Activated B cell treated with CpG ODN at 0.5 μM for 24 hours (primary cell): ENCODE measurements at regions not wholly inside any gene's neighbourhood (a gene's known extent, or its start where the extent isn't known, plus 50 kb on each side); places are given as distances from the start of the nearest gene placed in this dataset.
A peak's percentile ranks its signal among the peaks of the same experiment; 100 is the strongest.

ENCODE experiments used
- ATAC-seq: fragments of 200-7000 bp; cut with Tn5 transposase; one replicate; pipeline ENCODE4 v1.10.0; 2021; ENCODE audit warnings: low read depth, mild to moderate bottlenecking, moderate library complexity
- CTCF ChIA-PET: fragments of 350-600 bp; sonication (Branson Sonifier 250); formaldehyde crosslinking; loops from one replicate; lab custom pipeline; 2021; ENCODE audit warnings: antibody characterized with exemption; lab: Charles Lee
- POLR2A ChIA-PET: fragments of 350-600 bp; sonication (Branson Sonifier 250); formaldehyde crosslinking; loops from one replicate; lab custom pipeline; 2021; ENCODE audit warnings: antibody characterized with exemption; lab: Charles Lee
- DNase-seq: peaks from one replicate; pipeline ENCODE4 v3.0.0; 2022
- H3K27ac Mint-ChIP-seq: one replicate; pipeline ENCODE4 v1.8.0; 2020; ENCODE audit warnings: mixed read lengths
- H3K27me3 Mint-ChIP-seq: one replicate; pipeline ENCODE4 v1.8.0; 2021; ENCODE audit warnings: mixed read lengths
- H3K36me3 Mint-ChIP-seq: one replicate; pipeline ENCODE4 v1.8.0; 2021; ENCODE audit warnings: low read depth, mixed read lengths
- H3K4me1 Mint-ChIP-seq: one replicate; pipeline ENCODE4 v1.8.0; 2021; ENCODE audit warnings: mixed read lengths
- H3K4me3 Mint-ChIP-seq: one replicate; pipeline ENCODE4 v1.8.0; 2020; ENCODE audit warnings: mild to moderate bottlenecking, mixed read lengths
- H3K9me3 Mint-ChIP-seq: one replicate; pipeline ENCODE4 v1.8.0; 2020; ENCODE audit warnings: mixed read lengths
- CTCF ChIP-seq: fragments of 200-600 bp; IDR thresholded peaks from one replicate; pipeline ENCODE4 v1.8.0; 2022; ENCODE audit warnings: antibody characterized with exemption, mild to moderate bottlenecking
- intact Hi-C: fragments of 100-400 bp; cut with micrococcal nuclease; formaldehyde crosslinking; loops from one replicate; pipeline ENCODE4 v1.15.1; 2024

GRCh38 chrY:12537226-12537854, 163.7 kb upstream of the USP9Y start:
- H3K27ac Mint-ChIP-seq: no peak overlapping the region
- peaks cover 3% of the 10 kb centered on the region for H3K27me3 Mint-ChIP-seq
- DNase-seq: no peak
- no peak for TF ChIP-seq CTCF
- POLR2A ChIA-PET: no interaction called here
- no peaks in the 10 kb centered on the region for H3K9me3 Mint-ChIP-seq
- H3K4me3 Mint-ChIP-seq: peak overlapping the region; percentile 73
- ATAC-seq: no peak
- no peaks in the 10 kb centered on the region for H3K36me3 Mint-ChIP-seq
- CTCF ChIA-PET: no interaction called here
- peaks cover 5% of the 10 kb centered on the region for H3K4me1 Mint-ChIP-seq
- intact Hi-C loops: no loop called here

- CTCF ChIA-PET: no interaction called here
Observed at GRCh38 chrY:12546746-12547420, 154.1 kb upstream of the USP9Y start.

GRCh38 chrY:12552471-12553283, 148.4 kb upstream of the USP9Y start:
- Mint-ChIP-seq H3K9me3 (no peaks in the 10 kb centered on the region), H3K4me1 (no peaks in the 10 kb centered on the region), H3K4me3 (no peak overlapping the region), H3K27ac (no peak overlapping the region), H3K36me3 (no peaks in the 10 kb centered on the region), H3K27me3 (no peaks in the 10 kb centered on the region)
- no peak for TF ChIP-seq CTCF
- POLR2A ChIA-PET: no interaction called here
- ATAC-seq (no peak), DNase-seq (no peak)
- CTCF ChIA-PET: no interaction called here
- intact Hi-C loops: no loop called here

More at GRCh38 chrY:12546746-12547420, 154.1 kb upstream of the USP9Y start:
- POLR2A ChIA-PET: no interaction called here
- Mint-ChIP-seq H3K36me3 (no peaks in the 10 kb centered on the region), H3K4me3 (no peak overlapping the region), H3K27ac (no peak overlapping the region), H3K27me3 (no peaks in the 10 kb centered on the region), H3K9me3 (no peaks in the 10 kb centered on the region), H3K4me1 (peaks cover 3% of the 10 kb centered on the region)
- no peak for DNase-seq
- ATAC-seq: no peak
- no peak for TF ChIP-seq CTCF
- intact Hi-C loops: no loop called here

- no peaks in the 10 kb centered on the region for H3K36me3 Mint-ChIP-seq
- H3K4me1 Mint-ChIP-seq: no peaks in the 10 kb centered on the region
- no peak overlapping the region for H3K27ac Mint-ChIP-seq
- no peak for ATAC-seq
- no peak for TF ChIP-seq CTCF
- intact Hi-C loops: no loop called here
- no peak for DNase-seq
- H3K4me3 Mint-ChIP-seq: no peak overlapping the region
- ChIA-PET CTCF (no interaction called here), POLR2A (no interaction called here)
- H3K27me3 Mint-ChIP-seq: no peaks in the 10 kb centered on the region
- H3K9me3 Mint-ChIP-seq: no peaks in the 10 kb centered on the region
Observed at GRCh38 chrY:12553909-12554308, 147.1 kb upstream of the USP9Y start.

GRCh38 chrY:12555005-12555404, 146.0 kb upstream of the USP9Y start:
- intact Hi-C loops: no loop called here
- no peak overlapping the region for H3K27ac Mint-ChIP-seq
- no peaks in the 10 kb centered on the region for H3K4me1 Mint-ChIP-seq
- H3K4me3 Mint-ChIP-seq: no peak overlapping the region
- CTCF ChIA-PET: no interaction called here
- peaks cover 4% of the 10 kb centered on the region for H3K9me3 Mint-ChIP-seq
- no peak for ATAC-seq
- H3K36me3 Mint-ChIP-seq: no peaks in the 10 kb centered on the region
- no peak for TF ChIP-seq CTCF
- H3K27me3 Mint-ChIP-seq: no peaks in the 10 kb centered on the region
- no peak for DNase-seq
- POLR2A ChIA-PET: no interaction called here
